GM18858 (cell line): ENCODE measurements at regions not wholly inside any gene's neighbourhood (a gene's known extent, or its start where the extent isn't known, plus 50 kb on each side); places are given as distances from the start of the nearest gene placed in this dataset.
"Not testable (repeated sequence)": the region's sequence is repeated elsewhere in the genome, so short reads cannot be mapped to it uniquely, and the experiment has no call there.

Source experiments
- ATAC-seq: cut with Tn5 transposase; IDR thresholded peaks from one replicate; pipeline ENCODE4 v1.9.1; 2021; ENCODE audit not compliant: unreplicated experiment

DNA sequence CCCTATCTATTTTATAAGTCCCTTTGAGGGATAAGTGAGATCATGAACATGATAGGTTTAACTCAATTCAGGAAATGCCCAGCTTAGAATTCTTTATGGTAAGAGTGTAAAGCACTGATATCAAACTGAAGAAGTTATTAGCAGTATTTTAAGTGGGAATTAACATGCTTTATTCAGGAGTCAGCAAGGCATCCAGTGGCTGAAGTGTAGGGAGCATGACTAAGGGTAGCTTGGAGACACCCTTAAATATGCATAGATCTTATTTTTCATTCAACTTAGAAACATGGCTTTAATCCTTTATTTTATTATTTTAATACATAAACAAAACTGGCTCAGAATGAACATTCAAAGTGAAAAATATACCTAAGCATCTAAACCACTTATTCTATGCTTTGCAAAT lies 158.3 kb upstream of the LPP start:
- ATAC-seq, result no peak

DNA sequence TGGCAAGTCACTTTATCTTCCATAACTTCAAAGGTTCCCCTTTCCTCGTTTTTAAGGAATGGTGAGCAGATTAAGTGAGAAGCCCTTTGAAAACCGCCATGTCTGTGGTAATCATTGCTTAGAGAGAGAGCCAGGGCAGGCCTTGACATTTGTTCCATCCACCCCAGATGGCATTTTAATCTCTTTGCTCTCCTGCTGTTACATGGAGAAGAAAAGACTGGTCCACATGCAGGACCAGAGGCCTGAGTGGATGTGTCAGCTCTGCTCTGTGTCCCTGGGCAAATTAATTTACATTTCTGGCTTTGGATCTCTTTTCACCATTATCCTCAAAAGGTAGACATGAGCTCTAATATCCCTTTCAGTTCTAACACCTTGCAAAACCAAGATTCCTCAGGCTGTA lies 157.3 kb upstream of the LPP start:
- no peak for ATAC-seq

DNA sequence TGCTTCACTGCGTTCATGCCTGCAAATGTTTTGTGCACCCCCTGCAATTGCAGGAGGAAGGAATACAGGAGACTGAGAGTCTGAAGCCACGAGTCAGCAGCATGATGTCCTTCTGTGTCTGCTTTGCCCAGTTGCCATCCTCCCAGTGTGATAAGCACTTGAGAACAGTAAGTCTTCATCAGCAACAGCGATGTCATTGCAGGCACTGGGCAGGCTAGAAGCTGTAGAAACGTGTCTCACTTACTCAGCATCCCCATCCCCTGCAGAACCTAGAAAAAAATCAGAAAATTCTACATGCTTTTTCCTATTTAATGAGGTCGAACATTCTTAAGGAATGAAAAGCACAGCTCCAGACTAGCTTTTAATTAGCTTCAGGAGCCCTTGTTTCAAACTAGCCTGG lies 156.5 kb upstream of the LPP start:
- no peak for ATAC-seq

DNA sequence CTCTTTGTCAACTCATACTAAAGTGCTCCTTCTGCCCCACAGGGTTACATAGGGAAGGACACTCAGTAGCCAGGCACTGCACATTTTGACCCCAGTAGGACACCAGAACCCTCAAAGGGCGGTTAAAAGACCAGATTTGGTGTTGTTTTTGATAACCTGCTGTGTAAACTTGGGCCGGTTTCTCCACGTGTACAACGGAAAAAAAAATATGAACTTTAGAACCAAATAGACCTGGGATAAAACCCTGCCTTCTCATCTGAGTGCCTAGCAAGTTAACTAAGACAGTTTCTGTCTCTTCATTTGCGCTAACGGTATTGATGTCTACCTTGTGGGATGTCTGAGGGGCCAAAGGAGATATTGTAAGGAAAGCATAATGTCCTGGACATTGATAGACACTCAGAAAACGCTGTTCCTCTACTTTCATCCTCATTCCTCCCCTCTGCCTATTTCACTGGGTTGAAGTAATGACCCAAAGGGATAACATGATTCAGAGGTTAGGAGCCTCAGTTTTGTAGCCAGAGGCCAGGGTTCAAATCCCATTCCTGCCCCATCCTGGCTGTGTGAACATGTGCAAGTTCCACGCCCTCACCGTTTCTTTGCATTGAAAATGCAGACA lies 155.9 kb upstream of the LPP start:
- no peak for ATAC-seq

DNA sequence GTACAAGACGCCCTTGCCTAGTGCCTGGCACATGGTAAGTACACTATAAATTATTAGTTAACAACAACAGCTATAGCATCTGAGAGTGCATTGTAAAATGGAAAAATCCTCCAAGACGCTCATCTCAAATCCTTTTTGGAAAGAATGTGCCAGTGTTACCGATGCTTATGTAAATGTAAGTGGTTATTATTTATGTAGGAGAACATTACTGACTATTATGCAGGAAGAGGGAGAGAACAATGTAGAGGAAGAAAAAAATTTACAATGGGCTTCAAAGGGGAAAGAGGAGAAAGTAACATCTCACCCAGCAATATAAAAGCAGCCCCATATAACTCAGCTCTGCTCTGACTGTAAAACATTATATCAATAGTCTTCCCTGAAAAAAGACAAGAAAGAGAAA lies 155.3 kb upstream of the LPP start:
- ATAC-seq, result no peak

DNA sequence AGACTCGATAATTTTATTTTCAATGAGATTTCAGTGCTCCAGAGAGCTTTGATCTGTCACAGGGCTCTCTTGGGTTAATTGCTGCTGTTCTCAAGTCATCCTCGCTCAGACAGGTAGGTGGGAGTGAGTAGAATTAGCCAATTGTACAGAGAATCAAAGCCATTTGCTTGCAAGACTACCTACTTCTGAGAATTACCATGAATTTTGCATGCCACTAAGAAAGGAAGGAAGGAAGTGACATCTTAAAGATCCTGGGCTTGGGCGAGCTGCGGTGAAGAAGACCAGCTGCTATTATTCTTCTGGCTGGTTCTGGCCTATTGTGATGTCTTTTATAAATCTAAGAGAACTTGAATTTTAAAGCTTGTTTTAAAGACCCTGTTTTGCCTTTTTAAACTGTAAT lies 154.1 kb upstream of the LPP start:
- ATAC-seq, result no peak

DNA sequence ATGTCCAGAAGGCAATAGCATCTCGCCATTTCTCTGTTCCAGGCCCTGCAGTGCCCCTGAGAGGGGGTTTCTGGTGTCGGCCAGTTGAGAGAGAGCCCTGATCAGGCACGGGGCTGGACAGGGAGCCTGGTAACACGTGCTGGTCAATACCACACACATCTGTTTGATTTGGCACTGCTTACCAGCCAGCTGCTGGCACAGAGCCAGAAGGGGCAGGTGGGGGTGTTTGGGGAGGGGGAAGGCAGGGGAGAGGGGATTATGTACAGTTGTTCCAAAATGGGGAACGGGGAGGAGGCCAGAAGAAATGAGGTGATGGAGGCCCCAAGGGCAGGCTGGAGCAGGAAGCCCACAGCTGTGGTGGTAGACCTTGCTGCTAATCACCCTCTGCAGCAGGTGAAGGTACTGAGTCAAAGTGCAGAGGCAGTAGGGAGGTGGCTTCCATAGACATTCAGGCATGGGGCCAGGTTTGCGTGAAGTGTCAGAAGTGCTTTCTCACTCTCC lies 153.5 kb upstream of the LPP start:
- no peak for ATAC-seq

DNA sequence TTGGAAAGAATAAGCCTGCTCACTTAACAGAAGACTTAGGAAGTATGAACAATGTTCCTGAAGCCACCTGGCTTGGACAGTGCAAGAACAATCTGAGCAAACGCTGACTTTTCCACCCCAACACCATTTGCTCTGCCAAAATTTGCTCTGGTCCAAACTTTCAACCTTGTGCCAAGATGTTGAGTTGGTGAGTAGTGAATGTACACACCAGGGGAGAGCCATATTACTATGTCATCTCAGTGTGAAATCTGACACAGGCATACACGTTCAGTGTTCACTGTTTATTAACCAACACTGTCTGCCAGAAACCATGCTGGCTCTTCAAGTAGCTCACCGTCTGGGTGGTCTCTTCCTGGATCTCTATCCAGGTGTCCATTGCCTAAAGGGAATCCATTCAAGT lies 152.9 kb upstream of the LPP start:
- no peak for ATAC-seq

DNA sequence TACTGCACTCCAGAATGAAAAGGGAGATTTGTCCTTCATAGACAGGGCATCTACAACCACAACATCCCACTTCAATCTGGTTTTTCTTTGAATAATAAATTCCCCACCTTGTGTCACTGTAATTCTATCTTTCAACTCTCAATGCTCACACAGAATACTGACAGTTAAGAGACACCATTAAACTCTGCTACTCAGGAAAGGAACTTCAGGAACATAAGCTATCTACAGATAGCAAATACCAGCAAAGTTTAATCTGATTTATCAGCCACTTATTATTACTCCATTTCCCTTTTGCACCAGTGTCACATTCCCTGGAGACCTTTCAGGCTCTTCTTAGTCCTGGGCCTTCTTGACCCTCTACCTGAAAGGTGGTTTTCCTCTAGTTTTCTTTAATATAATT lies 152.0 kb upstream of the LPP start:
- ATAC-seq, result no peak

DNA sequence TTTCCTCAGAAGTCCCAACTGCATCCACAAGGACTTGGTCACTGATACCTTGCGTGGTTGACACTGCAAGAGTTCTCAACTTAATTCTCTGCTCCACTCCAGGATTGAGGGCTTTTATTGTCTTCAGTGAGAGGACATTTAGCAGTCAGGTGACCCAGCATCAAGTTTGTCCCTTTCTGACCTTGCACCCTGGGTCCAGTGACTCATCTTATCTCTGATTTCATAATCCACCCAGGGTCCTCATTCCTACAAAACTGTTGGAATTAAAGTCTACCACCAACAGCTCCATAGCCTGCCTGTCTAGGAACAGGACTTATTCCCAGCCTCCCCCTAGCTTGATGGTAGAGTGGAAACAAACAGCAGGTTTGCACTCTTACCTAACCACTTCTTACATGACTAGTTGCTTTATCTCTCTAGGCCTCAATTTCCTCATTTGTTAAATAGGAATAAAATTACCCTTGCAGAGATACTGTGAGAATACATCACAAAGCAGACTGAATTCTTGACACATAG lies 151.3 kb upstream of the LPP start:
- no peak for ATAC-seq

DNA sequence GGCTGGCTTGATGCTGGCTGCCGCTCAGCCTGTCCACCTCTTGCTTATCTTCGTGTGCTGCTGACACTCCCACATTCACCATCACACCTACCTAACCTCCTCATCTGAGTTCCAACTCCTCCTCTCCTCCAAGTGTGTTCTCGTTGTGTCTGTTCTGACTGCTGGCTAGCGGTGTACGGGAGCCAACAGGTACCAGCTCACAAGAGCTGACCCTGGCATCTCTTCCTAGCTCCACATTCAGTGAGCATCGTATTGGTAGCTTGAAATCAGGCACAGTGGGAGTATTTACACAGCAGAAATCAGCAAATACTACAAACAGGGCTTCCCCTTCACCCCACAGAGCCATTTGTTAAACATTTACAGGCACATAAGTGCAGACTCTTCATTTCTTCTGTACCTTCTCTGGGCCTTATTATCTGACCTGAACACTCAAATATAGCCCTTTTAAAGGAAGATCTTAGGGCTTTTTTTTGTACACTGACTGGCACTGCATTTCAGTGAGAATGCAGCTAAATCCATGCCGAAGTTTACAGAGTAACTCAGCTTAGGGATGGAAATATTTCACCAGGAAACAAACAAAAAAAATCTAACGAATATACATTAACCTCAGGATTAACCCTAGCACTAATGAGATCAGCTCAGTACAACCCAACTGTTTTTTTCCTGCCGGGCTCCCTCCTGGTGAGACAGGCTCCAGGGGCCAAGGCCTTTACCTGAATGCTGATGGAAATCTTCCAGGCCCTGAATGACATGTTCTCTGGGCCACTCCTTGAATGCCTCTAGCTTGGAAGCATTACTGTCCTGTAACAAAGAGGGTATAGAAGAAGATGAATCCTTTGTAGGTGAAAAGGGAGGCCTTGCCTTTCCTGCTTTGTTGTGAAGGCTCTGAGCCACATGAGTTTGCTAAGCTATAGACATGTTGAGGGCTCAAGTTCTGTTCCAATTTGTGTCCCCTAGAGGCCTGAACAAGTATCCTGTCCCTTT lies 150.5 kb upstream of the LPP start:
- no peak for ATAC-seq

DNA sequence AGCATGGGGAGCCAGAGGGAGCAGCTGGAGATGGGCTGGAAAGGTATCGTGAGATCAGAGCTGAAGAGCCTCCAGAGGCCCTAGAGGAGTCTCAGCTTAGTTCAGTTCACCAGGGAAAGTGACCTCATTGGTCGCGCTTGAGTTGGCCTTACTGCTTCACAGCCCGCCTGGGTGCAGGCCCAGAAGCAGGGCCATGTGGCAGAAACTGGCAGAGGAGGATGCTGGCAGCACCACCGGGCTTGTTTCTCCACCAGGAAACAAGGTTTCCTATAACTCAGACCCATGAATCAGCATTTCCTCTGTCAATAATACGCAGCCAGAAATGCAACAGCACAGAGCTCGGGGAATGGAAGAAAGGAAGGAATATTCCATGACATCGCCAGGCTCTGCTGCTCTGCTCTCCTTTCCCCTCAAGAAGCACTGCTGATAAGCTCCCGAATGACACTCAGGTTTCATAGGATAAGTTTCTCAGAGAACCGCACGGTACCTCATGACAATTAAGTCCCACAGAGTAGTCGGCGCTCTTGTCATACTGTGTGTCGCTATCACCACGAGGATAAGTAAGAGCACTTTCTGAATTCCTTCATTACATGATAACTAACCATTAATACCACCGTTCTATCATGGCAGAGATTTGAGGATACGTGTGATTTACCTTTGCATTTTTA lies 147.1 kb upstream of the LPP start:
- ATAC-seq, result no peak

DNA sequence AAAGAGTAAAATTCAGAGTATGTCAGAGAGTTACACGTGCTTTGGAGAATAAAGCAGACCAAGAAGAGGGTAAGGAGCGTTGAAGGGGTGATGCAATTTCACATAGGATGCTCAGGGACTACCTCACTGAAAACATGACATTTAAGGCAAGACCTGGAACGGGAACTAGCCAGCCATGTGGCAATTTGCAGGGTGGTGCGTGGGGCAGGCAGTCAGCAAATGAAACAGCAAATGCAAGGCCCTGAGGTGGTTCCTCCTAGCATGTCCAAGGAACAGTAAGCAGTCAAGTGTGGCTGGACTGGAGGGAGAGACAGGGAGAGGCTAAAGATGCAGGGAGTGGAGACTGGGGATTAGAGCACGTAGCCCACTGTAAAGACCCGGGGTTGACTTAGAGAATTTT lies 146.1 kb upstream of the LPP start:
- no peak for ATAC-seq

DNA sequence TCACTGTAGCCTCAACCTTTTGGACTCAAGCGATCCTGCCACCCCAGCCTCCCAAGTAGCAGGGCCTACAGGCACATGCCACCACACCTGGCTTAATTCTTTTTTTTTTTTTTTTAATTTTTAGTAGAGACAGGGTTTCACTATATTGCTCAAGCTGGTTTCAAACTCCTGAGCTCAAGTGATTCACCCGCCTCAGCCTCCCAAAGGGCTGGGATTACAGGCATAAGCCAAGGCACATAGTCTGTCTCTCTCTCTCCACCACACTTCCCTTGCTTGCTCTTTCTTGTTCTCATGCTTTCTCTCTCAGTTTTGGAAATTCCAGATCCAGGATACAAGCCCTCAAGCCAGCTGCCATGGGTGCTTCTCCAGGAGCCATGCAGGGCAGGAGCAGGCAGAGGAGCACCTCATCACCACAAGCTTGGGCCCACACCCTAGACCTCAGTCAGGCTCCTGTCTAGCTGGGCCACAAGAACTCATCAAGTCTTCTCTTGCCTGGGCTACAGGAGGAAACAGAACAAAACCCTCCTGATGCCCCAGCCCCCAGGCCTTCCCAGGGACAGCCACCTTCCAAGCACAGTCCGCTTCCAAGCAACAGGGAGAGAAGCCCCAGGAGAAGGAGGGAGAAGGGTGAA lies 145.3 kb upstream of the LPP start:
- no peak for ATAC-seq

DNA sequence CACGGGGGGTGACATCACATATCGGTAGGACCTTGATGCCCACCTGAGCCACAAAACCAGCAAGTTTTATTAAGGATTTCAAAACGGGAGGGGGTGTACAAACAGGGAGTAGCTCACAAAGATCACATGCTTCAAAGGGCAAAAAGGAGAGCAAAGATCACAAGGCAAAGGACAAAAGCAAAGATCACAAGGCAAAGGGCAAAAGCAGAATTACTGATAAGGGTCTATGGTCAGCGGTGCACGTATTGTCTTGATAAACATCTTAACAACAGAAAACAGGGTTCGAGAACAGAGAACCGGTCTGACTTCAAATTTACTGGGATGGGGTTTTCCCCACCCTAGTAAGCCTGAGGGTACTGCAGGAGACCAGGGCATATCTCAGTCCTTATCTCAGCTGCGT lies 143.5 kb upstream of the LPP start:
- no peak for ATAC-seq

DNA sequence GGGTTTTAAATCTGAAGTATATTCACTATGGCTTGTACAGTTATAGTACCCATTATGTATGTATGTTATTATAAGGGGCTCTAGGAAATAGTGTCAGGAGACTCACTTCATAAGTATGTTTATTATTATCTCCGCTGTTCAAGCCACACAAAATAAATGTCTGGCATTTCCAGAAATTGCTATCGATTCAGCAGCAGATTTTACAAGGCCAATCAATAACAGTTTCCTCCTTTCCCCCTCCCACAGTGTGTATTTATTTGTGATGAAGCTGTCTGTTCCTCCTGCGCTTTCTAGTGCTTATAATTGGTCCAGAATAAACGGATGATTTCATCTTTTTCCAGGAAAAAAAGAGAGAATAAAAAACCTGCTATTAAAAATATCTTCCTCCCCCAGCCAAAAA lies 134.2 kb upstream of the LPP start:
- no peak for ATAC-seq

DNA sequence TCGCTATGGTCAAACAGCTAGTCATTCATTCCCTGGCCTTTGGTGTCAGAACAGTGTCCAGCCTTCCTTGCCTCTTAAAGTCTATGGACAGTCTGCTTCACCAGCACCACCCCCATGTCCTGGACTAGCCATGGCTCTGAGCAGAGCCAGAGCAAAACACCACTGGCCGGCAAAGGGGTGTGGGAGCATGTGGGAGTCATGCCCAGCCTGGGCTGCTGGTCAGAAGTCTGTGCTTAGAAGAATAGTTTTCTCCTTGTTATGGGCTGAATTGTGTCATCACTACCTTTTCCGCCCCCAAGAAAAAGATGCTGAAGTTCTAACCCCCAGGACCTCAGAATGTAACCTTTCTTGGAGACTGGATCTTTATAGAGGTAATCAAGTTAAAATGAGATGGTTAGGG lies 132.9 kb upstream of the LPP start:
- ATAC-seq, result no peak

DNA sequence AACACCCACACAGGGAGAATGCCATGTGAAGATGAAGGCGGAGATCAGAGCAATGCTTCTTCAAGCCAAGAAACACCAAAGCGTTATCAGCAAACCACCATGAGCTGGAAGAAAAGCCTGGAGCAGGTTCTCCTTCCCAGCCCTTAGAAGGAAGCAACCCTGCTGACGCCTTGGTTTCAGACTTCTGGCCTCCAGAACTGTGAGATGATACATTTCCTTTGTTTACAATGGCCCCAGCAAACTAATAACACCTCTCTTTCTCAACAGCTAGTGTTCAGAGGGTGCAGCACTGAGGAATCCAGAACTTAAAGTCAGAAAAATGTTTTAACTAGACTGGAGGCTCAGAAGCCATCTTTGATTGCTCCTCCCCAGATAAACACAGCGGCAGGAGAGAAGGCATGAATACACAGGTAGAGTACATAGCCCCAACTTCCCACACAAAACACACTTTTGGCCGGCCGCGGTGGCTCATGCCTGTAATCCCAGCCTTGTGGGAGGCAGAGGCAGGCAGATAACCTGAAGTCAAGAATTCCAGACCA lies 132.4 kb upstream of the LPP start:
- no peak for ATAC-seq

DNA sequence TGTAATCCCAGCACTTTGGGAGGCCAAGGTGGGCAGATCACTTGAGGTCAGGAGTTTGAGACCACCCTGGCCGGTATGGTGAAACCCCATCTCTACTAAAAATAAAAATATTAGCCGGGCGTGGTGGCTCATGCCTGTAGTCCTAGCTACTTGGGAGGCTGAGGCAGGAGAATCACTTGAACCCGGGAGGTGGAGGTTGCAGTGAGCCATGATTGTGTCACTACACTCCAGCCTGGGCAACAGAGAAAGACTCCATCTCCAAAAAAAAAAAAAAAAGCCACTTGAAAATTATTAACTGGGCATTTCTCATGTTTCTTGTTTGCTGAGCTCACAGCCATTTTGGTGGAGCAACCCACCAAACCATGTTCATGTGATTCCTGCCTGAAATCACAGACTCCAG lies 131.1 kb upstream of the LPP start:
- not testable (repeated sequence) for ATAC-seq

DNA sequence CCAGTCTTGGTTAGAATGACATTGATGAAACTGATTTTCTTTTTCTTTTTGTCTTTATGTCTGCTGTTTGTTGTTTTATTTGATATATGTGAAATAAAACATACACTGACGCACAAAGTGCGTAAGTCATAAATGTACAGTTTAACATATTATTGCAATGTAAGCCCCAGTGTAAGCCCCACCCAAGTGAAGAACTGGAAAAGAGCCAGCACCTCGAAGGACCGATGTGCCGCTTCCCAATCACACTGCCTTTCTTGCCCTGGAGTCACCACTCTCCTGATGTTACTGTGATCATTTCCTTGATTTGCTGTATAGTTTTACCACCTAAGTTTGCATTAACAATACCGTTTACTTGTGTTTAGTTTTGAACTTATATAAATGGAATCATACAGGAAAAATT lies 128.4 kb upstream of the LPP start:
- no peak for ATAC-seq
